Stomach (tissue), 4 donors: ENCODE measurements at regions not wholly inside any gene's neighbourhood (a gene's known extent, or its start where the extent isn't known, plus 50 kb on each side); places are given as distances from the start of the nearest gene placed in this dataset.

ENCODE experiments used
- POLR2AphosphoS5 ChIP-seq, 3 donors: sonication (generic); formaldehyde crosslinking; IDR thresholded peaks; one replicate each; pipeline ENCODE4 v1.6.1; 2016; ENCODE audit warnings: antibody characterized with exemption in 3 of 3
- TF ChIP-seq, protein P1 (sequence below), 7 experiments: fragments of 450-650 bp in 4 of 7; fragments of 200-600 bp in 3 of 7; sonication (generic) in 3 of 7; IDR thresholded peaks; one replicate each; pipeline ENCODE4 v1.5.1; 2016 to 2019; ENCODE audit warnings: antibody characterized with exemption in 7 of 7, control low read depth in 2 of 7, mild to moderate bottlenecking in 1 of 7

DNA sequence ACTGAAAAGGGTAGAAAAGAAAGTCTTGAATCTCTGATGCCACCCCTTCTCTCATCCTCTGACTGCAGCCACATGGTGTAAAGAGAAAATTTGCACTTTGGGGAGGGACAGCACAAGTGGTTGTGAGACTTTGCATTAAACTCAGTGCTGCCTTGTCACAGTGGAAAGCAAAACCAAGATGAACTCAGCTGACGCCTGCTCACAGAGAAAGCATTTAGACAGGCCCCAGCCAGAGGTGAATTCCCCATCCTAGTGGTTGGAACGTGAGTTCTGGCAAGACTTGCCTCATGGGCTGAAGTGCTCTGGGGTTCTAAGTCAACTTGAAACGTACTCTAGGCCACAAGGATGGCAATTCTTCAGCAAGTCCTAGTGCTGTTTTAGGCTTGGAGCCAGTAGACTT, 1101.4 kb downstream of the ADGRL3 start:
- TF ChIP-seq, protein P1, sequence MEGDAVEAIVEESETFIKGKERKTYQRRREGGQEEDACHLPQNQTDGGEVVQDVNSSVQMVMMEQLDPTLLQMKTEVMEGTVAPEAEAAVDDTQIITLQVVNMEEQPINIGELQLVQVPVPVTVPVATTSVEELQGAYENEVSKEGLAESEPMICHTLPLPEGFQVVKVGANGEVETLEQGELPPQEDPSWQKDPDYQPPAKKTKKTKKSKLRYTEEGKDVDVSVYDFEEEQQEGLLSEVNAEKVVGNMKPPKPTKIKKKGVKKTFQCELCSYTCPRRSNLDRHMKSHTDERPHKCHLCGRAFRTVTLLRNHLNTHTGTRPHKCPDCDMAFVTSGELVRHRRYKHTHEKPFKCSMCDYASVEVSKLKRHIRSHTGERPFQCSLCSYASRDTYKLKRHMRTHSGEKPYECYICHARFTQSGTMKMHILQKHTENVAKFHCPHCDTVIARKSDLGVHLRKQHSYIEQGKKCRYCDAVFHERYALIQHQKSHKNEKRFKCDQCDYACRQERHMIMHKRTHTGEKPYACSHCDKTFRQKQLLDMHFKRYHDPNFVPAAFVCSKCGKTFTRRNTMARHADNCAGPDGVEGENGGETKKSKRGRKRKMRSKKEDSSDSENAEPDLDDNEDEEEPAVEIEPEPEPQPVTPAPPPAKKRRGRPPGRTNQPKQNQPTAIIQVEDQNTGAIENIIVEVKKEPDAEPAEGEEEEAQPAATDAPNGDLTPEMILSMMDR (IDR thresholded peaks at IDR 0.05): no peak
- TF ChIP-seq POLR2AphosphoS5 (IDR thresholded peaks at IDR 0.05): no peak
